Type B pancreatic cell (in vitro differentiated cells): ENCODE measurements at regions not wholly inside any gene's neighbourhood (a gene's known extent, or its start where the extent isn't known, plus 50 kb on each side); places are given as distances from the start of the nearest gene placed in this dataset.

Experiments
- DNase-seq: peaks from one replicate; pipeline ENCODE4 v3.0.0; 2021; ENCODE audit warnings: mixed read lengths; ENCODE audit not compliant: unreplicated experiment; ENCODE audit errors: extremely low spot score
- H3K27ac Mint-ChIP-seq: 2 replicates; pipeline ENCODE4 v1.8.0; 2021; ENCODE audit warnings: mild to moderate bottlenecking, mixed read lengths
- H3K27me3 Mint-ChIP-seq: 2 replicates; pipeline ENCODE4 v1.8.0; 2021; ENCODE audit warnings: mixed read lengths
- H3K36me3 Mint-ChIP-seq: 2 replicates; pipeline ENCODE4 v1.8.0; 2021; ENCODE audit warnings: mixed read lengths
- H3K4me1 Mint-ChIP-seq: one replicate; pipeline ENCODE4 v1.8.0; 2021; ENCODE audit warnings: mixed read lengths; ENCODE audit not compliant: unreplicated experiment
- H3K4me3 Mint-ChIP-seq: 2 replicates; pipeline ENCODE4 v1.8.0; 2021; ENCODE audit warnings: mild to moderate bottlenecking, mixed read lengths
- H3K9me3 Mint-ChIP-seq: 2 replicates; pipeline ENCODE4 v1.8.0; 2021; ENCODE audit warnings: mixed read lengths
- TF ChIP-seq, protein P1 (sequence below): fragments of 200-600 bp; sonication (generic); conservative IDR thresholded peaks from 2 replicates; pipeline ENCODE4 v1.5.0; 2021; ENCODE audit warnings: antibody characterized with exemption, mild to moderate bottlenecking

DNA sequence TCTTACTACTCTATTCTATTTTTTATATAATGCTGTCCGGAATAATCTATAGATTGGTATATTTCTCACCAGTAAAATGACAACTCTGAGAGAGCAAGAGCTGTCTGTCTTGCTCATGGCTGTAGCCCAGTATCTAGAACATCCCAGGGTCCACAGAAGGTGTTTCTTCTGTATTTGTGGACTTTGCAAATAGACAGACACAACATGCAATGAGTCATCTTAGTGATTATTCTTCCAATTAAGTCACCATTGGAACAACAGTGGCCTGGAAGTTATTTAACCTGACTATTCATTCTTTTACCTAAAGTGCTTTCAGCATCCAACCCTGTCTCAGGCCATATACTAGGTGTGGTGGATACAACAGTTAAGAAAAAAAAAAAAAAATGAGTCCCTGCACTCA, 179.5 kb downstream of the PPARGC1A start:
- Mint-ChIP-seq H3K4me3 (no peak overlapping the region), H3K9me3 (no peaks in the 10 kb centered on the region), H3K27ac (no peak overlapping the region), H3K27me3 (no peaks in the 10 kb centered on the region), H3K36me3 (no peaks in the 10 kb centered on the region), H3K4me1 (peaks cover 5% of the 10 kb centered on the region)
- DNase-seq, result no peak
- TF ChIP-seq, protein P1, sequence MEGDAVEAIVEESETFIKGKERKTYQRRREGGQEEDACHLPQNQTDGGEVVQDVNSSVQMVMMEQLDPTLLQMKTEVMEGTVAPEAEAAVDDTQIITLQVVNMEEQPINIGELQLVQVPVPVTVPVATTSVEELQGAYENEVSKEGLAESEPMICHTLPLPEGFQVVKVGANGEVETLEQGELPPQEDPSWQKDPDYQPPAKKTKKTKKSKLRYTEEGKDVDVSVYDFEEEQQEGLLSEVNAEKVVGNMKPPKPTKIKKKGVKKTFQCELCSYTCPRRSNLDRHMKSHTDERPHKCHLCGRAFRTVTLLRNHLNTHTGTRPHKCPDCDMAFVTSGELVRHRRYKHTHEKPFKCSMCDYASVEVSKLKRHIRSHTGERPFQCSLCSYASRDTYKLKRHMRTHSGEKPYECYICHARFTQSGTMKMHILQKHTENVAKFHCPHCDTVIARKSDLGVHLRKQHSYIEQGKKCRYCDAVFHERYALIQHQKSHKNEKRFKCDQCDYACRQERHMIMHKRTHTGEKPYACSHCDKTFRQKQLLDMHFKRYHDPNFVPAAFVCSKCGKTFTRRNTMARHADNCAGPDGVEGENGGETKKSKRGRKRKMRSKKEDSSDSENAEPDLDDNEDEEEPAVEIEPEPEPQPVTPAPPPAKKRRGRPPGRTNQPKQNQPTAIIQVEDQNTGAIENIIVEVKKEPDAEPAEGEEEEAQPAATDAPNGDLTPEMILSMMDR, result no peak

DNA sequence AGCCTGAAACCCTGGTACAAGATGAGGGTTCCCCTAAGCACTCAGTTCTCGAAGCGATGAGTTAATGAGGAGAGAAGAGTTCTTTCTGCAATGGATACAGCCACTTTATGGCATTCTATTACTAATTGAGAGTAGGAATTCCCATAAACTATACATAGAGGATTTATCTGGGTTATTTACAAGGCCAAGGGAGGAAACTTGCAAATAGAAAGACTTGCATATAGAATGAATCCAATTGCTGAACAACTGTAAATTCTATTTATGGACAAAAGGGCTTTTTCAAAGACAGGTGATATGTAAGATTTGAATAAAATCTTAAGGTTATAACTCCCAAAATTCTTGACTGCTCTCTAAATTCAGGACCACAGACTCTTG, 182.2 kb downstream of the PPARGC1A start:
- no peak overlapping the region for H3K4me3 Mint-ChIP-seq
- peaks cover 8% of the 10 kb centered on the region for H3K27me3 Mint-ChIP-seq
- H3K9me3 Mint-ChIP-seq, result peaks cover 7% of the 10 kb centered on the region
- TF ChIP-seq, protein P1, result no peak
- H3K36me3 Mint-ChIP-seq, result no peaks in the 10 kb centered on the region
- H3K4me1 Mint-ChIP-seq, result peaks cover 5% of the 10 kb centered on the region
- H3K27ac Mint-ChIP-seq, result no peak overlapping the region
- DNase-seq, result no peak

DNA sequence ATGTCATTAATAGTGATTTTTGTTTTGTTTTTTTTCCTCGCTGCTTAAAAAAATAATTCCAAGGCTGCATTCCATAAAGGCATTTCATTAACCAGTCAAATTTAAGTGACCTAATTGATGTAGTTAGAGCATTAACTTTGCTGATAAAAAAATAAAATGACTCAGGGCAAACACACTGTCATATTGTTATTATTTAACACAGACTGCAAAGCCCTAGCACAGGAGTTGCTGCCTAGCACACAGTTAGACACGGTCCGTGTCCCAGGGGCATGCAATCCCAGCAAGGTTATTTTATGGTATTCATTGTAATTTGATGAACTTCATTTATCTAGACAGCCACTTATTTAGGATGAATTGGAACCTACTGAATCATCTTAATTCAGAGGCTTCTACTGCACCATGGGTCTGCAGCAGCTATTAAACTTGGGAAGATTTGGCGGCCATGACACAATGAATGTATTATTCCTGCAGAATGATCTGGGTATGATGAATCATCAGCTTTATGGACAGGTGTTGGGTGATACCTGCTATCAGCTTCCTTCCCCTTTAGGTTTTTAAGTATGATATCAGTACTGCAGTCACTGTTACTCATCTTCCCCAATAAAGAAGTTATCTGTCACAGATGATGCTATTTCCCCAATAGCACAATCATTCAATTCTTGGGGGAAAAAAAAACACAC, 182.7 kb downstream of the PPARGC1A start:
- Mint-ChIP-seq H3K27ac (no peak overlapping the region), H3K27me3 (peaks cover 8% of the 10 kb centered on the region), H3K36me3 (no peaks in the 10 kb centered on the region), H3K4me3 (no peak overlapping the region), H3K4me1 (peaks cover 5% of the 10 kb centered on the region), H3K9me3 (peaks cover 7% of the 10 kb centered on the region)
- DNase-seq, result no peak
- TF ChIP-seq, protein P1, result no peak

DNA sequence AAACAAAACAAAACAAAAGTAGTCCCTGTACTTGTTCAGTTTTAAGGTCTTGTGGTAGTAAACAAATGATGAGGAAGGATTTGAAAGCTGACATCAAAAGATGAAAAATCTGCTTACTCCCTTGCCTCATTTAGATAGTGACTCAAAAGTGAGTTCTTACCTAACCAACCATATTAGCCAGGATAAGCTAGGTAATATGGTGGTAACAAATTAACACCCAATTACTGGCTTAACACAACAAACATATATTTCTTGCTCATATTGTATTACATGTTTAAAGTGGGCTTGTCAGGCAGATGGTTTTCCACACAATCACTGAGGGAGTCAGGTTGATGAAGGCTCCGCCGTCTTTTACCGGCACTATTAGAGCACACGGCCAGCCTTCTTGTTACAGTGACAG, 189.7 kb downstream of the PPARGC1A start:
- Mint-ChIP-seq H3K36me3 (no peaks in the 10 kb centered on the region), H3K27ac (no peak overlapping the region), H3K4me1 (no peaks in the 10 kb centered on the region)

DNA sequence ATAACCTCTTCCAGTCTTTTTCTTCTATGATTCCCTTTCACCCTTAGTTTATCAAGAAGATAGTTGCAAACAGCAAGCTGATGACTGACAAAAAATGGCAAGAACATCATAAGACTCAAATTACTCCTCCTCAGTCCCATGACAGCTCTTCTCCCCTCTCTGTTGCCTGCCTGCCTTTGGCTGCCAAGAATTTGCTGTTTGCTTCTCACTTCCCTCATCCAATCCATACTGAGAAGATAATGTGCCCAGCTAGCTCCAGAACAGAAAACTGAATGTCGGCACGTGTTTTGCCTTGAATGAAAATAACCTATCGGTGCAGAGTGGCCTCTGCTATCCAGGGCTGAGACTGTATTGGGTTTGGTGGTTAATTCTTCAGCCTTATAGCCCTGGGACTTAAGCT, 192.1 kb downstream of the PPARGC1A start:
- Mint-ChIP-seq H3K27ac (no peak overlapping the region), H3K36me3 (no peaks in the 10 kb centered on the region), H3K9me3 (no peaks in the 10 kb centered on the region), H3K4me3 (no peak overlapping the region), H3K4me1 (no peaks in the 10 kb centered on the region), H3K27me3 (no peaks in the 10 kb centered on the region)
- TF ChIP-seq, protein P1, result no peak
- DNase-seq, result no peak

More for the DNA sequence above, 189.7 kb downstream of the PPARGC1A start:
- DNase-seq, result no peak
- Mint-ChIP-seq H3K27me3 (peaks cover 8% of the 10 kb centered on the region), H3K4me3 (no peak overlapping the region), H3K9me3 (peaks cover 7% of the 10 kb centered on the region)
- TF ChIP-seq, protein P1, result no peak
